Heart left ventricle (tissue), 16 donors: ENCODE measurements at regions not wholly inside any gene's neighbourhood (a gene's known extent, or its start where the extent isn't known, plus 50 kb on each side); places are given as distances from the start of the nearest gene placed in this dataset.

Experiments used
- ATAC-seq, 4 donors: fragments of 200-7000 bp; cut with Tn5 transposase; one replicate each; pipeline ENCODE4 v1.9.1; 2020 to 2022; ENCODE audit warnings: moderate library complexity in 4 of 4, mild to moderate bottlenecking in 3 of 4, moderate number of reproducible peaks in 1 of 4
- DNase-seq, 5 donors: peaks; one replicate each; pipeline ENCODE4 v3.0.0-alpha.2; 2020
- H3K27ac ChIP-seq, 12 donors: fragments of 200-600 bp; sonication (generic) in 4 of 12; one replicate each; pipeline versions ENCODE4 v1.5.0 to v1.8.0; 2016 to 2022; ENCODE audit warnings: mild to moderate bottlenecking in 2 of 12
- H3K27me3 ChIP-seq, 9 donors: fragments of 200-600 bp; sonication (generic) in 2 of 9; one replicate each; pipeline versions ENCODE4 v1.5.1 to v1.8.0; 2016 to 2022; ENCODE audit warnings: mild to moderate bottlenecking in 3 of 9
- H3K36me3 ChIP-seq, 9 donors: fragments of 200-600 bp; sonication (generic) in 2 of 9; one replicate each; pipeline versions ENCODE4 v1.5.0 to v1.8.0; 2018 to 2022; ENCODE audit warnings: mild to moderate bottlenecking in 2 of 9
- H3K4me1 ChIP-seq, 12 donors: fragments of 200-600 bp; sonication (generic) in 4 of 12; one replicate each; pipeline versions ENCODE4 v1.5.0 to v1.8.0; 2016 to 2022; ENCODE audit warnings: mild to moderate bottlenecking in 3 of 12
- H3K4me3 ChIP-seq, 12 donors: fragments of 200-600 bp; sonication (generic) in 4 of 12; one replicate each; pipeline versions ENCODE4 v1.5.0 to v1.8.0; 2017 to 2022; ENCODE audit warnings: mild to moderate bottlenecking in 9 of 12, moderate library complexity in 4 of 12
- H3K9me3 ChIP-seq, 12 donors: fragments of 200-600 bp; sonication (generic) in 4 of 12; one replicate each; pipeline versions ENCODE4 v1.5.0 to v1.8.0; 2016 to 2022; ENCODE audit warnings: mild to moderate bottlenecking in 1 of 12
- CTCF ChIP-seq, 12 donors: fragments of 200-600 bp; sonication (generic) in 4 of 12; IDR thresholded peaks; one replicate each; pipeline versions ENCODE4 v1.5.0 to v1.8.0; 2018 to 2022; ENCODE audit warnings: antibody characterized with exemption in 12 of 12, mild to moderate bottlenecking in 5 of 12
- POLR2A ChIP-seq, 2 donors: fragments of 450-650 bp; IDR thresholded peaks; one replicate each; pipeline ENCODE4 v1.6.1; 2017; ENCODE audit warnings: antibody characterized with exemption in 2 of 2, mild to moderate bottlenecking in 2 of 2, moderate library complexity in 2 of 2
- WGBS, 4 donors: extraction: QIAGEN DNeasy Blood & Tissue Kit in 2 of 4; methylation state at CpG; one replicate each; pipeline versions ENCODE4 v1.1.5 to v1.1.7; 2013 to 2018; 5-methylcytosine and 5-hydroxymethylcytosine counted together
- intact Hi-C, 10 donors: fragments of 100-400 bp; cut with DNase I; formaldehyde crosslinking; loops; one replicate each; pipeline versions ENCODE4 v1.11.1 to v1.14.2; 2022
- donor health status: ischemic (EF 13 %, LVEDD 7.1; RV severe dilation, severe dysfunction).
- donor health status: healthy with polysubstance abuse.
- donor health status: DM: no; HTN: yes; CAD: no.
- donor health status: DM: no; HTN: no; CAD: no.
- donor health status: ischemic (EF 25% LVEDD 6.9; RV normal size, moderate dysfunction).
- donor health status: ischemic (EF 25% LVEDD 5.7; RV mildly dilated, moderate dysfunction).
- donor health status: healthy.
- donor health status: DM: yes; HTN: yes; CAD: no.
- donor health status: ischemic (EF 35%, LVEDD 5.7; RV mildly dilated, moderate dysfunction).
- donor health status: nonischemic (EF 11% LVEDD 7.7; RV severe dilation, severe dysfunction).
- donor health status: DM: yes; HTN: yes; CAD: no.
- donor health status: PGD.
- donor health status: ischemic (EF 29% LVEDD 5.4; RV normal size, mild dysfunction).
- donor health status: nonischemic (EF 23%, LVEDD 6.1; RV moderate dilation, normal function).

DNA sequence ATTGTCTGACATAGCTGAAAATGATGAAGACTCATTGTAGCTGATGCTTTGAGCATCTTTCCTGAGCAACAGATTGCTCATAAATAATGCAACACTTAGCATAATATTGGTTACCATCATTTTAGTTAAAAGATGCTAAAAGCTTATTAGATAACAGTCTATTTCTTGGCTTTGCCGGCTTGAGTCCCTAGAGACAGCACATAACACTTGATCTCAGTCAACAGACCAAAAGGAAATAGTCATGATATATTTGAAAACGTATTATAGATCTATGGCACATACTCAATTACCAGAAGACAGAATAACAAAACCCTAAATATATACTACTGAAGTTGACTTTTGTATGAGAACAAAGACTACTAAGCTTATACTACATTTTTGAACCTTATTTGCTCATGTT lies 846.7 kb upstream of the EPHA5 start:
- ATAC-seq (no peak), DNase-seq (no peak)
- Histone ChIP-seq H3K27me3 (no peaks in the 10 kb centered on the region), H3K36me3 (no peaks in the 10 kb centered on the region), H3K9me3 (peaks cover 0 to 11% (median 2%) of the 10 kb centered on the region in 12 donors), H3K4me3 (no peak overlapping the region), H3K27ac (no peak overlapping the region), H3K4me1 (no peaks in the 10 kb centered on the region)
- TF ChIP-seq CTCF (IDR thresholded peaks at IDR 0.05) (no peak), POLR2A (IDR thresholded peaks at IDR 0.05) (no peak)
- intact Hi-C loops: no loop called here
- WGBS, 4 donors: 46 to 67% (median 61%) methylated on average over 2 of the region's 2 CpGs

DNA sequence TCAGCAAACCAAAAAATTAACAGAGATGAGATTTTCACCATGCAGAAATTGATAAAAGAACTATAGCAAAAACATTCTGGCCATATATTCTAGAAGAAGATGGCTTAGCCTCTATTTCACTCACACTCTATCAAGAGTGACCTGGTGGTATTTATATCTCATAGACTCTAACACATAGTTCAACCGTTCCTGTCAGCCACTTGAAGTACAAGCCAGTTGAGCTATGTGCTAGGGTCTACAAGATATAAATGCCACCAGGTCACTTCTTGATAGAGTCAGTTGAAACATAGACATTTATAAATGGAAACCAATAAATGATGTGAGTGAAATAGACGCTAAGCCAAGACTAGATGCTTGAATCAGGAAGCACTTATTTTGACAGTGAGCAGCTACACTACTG lies 836.7 kb upstream of the EPHA5 start:
- no peaks in the 10 kb centered on the region for H3K27me3 ChIP-seq
- no peaks in the 10 kb centered on the region for H3K4me1 ChIP-seq
- no peak for TF ChIP-seq POLR2A (IDR thresholded peaks at IDR 0.05)
- no peak for TF ChIP-seq CTCF (IDR thresholded peaks at IDR 0.05)
- H3K27ac ChIP-seq: no peak overlapping the region
- H3K9me3 ChIP-seq: peaks cover 0 to 16% (median 2%) of the 10 kb centered on the region in 12 donors
- no peak overlapping the region for H3K4me3 ChIP-seq
- ATAC-seq: peak in 1 of 4 donors; percentile 31
- H3K36me3 ChIP-seq: no peaks in the 10 kb centered on the region
- no peak for DNase-seq
- intact Hi-C loops: no loop called here
- WGBS, 4 donors: 29 to 49% (median 42%) methylated on average over 2 of the region's 2 CpGs

GRCh38 chr4:66501997-66502396 lies 831.7 kb upstream of the EPHA5 start:
- no peak for DNase-seq
- no peak for ATAC-seq

DNA sequence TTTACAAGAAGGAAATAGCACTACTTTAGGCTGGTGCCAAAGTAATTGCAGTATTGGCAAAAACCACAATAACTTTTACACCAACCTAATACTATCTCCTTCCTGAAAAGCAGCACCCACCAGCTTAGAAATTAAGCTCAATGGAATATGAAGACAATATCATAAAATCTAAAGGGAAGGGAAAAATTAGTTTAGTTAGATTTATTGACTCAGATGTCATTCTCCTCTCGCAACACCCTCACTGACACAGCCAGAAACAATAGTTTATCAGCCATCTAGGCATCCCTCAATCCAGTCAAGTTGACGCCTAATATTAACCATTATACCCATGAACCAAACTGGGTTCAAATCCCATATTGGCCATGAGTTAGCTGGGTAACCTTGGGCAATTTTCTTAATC lies 820.4 kb upstream of the EPHA5 start:
- no peak overlapping the region for H3K27ac ChIP-seq
- H3K27me3 ChIP-seq: no peaks in the 10 kb centered on the region
- ATAC-seq (no peak), DNase-seq (no peak)
- no peak overlapping the region for H3K4me3 ChIP-seq
- 83 to 90% (median 89%) methylated on average over 2 of the region's 2 CpGs for WGBS, 4 donors
- no peaks in the 10 kb centered on the region for H3K4me1 ChIP-seq
- TF ChIP-seq POLR2A (IDR thresholded peaks at IDR 0.05) (no peak), CTCF (IDR thresholded peaks at IDR 0.05) (no peak)
- intact Hi-C loops: no loop called here
- H3K36me3 ChIP-seq: no peaks in the 10 kb centered on the region
- H3K9me3 ChIP-seq: peaks cover 0 to 6% (median 0%) of the 10 kb centered on the region in 12 donors

More at GRCh38 chr4:66501997-66502396, 831.7 kb upstream of the EPHA5 start:
- Histone ChIP-seq H3K4me3 (no peak overlapping the region), H3K27me3 (no peaks in the 10 kb centered on the region), H3K27ac (no peak overlapping the region), H3K9me3 (peaks cover 0 to 1% (median 0%) of the 10 kb centered on the region in 12 donors), H3K36me3 (no peaks in the 10 kb centered on the region), H3K4me1 (no peaks in the 10 kb centered on the region)
- 77 to 85% (median 81%) methylated on average over 3 of the region's 3 CpGs for WGBS, 4 donors
- TF ChIP-seq POLR2A (IDR thresholded peaks at IDR 0.05): no peak
- no peak for TF ChIP-seq CTCF (IDR thresholded peaks at IDR 0.05)
- intact Hi-C loops: no loop called here
